ENCODE measurements at regions not wholly inside any gene's neighbourhood (a gene's known extent, or its start where the extent isn't known, plus 50 kb on each side); places are given as distances from the start of the nearest gene placed in this dataset.

DNA sequence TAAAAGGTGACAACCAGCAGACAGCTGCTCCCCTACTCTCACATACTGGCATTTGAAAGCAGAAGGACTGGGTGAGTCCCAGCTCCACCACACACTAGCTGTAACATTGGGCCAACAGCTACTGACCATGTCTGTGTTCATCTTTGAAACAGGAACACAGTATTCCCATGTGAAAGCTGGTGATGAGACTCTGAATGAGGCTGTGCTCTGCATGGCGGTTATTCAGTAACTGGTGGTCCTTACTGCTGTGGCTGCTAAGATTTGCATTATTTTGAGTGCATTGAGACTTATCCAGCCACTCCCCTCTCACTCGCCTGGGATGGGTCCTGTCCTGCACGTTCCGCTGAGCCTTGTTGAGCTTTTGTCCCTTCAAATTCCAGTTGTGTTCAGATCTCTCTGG, 342.9 kb downstream of the FOXL1 start:
- no peak for DNase-seq (ENCODE audit: low read depth in 4 of 4, low spot score in 2 of 4)

DNA sequence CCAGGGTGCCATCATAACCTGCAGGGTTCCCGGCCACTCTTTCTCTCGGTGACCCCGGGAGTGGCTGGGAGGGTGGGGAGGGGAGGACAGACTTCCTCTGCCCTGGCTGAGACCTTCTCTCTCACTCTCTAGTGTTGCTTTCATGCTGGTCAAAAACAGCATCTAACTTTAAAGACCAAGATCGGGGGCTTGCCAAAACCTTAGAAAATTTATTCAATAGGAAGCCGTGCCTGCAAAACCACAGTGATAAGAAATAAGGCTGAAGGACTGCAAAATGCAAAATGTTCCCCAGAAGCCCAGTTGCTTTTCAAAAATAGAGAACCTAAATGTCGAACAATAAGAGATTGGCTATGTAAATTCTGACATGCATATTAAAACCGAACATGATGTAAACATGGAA, 344.0 kb downstream of the FOXL1 start:
- no peak for DNase-seq (ENCODE audit: low read depth in 4 of 4, low spot score in 2 of 4)

DNA sequence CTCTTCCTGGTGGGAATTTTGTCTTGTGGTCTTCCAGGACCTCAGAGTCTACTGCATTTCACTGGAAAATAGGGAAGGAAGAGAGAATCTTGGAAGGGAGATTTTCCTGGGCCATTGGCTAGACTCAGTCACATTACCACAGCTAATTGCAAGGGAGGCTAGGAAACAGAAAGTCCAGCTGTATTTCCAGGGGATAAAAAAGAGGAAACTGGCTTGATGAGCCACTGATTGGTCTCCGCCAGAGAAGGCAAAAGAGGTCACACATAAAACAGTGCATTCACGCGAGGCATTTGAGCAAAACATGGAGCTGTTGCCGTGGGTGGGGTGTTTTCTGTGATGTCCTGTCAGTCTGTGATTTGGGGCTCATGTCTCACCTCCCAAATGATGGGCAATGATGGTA, 345.3 kb downstream of the FOXL1 start:
- DNase-seq (ENCODE audit: low read depth in 4 of 4, low spot score in 2 of 4): no peak

DNA sequence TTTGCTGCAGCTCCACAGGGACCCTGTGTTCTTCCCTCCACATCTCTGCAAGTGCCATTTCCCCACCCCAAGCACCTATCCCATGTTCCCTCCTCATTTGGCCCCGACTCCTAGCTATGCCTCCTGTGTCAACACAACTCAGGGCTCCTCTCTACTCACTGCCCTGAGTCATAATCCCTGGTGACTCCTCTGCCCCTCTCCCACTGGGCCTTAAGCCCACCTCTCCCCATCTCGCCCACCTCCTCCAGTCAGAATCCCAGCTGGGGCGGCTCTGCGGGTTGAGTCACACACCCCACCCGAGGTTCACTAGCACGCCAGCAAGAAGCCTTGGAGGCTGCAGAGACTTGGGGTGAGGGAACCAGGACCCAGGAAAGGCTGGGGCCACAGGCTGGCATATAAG, 346.2 kb downstream of the FOXL1 start:
- no peak for DNase-seq (ENCODE audit: low read depth in 4 of 4, low spot score in 2 of 4)

DNA sequence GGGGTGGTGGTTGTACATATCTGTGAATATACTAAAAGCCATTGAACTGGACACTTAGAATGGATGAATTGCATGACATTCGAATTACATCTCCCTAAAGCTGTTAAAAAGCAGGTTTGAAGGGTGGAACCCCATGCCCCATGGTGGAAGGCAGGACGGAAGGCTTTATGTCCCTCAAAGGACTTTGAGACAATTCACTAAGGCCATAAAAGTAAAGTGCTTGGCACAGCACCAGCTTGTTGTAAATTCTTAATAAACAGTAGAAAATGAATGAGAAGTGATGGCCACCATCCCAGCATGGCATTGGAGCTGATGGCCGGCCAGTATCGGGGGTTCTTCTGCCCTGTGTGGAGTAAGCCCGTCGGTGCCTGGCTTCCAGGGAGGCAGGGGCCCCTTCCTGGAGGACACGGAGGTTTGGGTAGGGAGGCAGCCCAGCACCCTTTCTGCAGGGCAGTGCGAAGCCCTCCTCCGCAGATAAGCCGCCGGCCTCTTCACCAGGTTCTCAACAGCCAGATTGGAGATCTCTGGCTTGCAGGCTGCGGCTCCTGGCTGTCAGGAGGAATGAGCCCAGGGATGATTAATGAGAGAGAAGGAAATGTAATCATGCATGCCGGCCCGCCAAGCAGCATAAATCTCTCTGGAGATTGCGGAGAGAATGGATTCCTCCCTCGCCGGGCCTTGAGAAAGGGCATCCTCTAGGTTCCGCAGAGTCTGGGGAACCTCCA, 346.9 kb downstream of the FOXL1 start:
- DNase-seq (ENCODE audit: low read depth in 4 of 4, low spot score in 2 of 4): peak in 2 of 4 donors; percentile 86 to 88

DNA sequence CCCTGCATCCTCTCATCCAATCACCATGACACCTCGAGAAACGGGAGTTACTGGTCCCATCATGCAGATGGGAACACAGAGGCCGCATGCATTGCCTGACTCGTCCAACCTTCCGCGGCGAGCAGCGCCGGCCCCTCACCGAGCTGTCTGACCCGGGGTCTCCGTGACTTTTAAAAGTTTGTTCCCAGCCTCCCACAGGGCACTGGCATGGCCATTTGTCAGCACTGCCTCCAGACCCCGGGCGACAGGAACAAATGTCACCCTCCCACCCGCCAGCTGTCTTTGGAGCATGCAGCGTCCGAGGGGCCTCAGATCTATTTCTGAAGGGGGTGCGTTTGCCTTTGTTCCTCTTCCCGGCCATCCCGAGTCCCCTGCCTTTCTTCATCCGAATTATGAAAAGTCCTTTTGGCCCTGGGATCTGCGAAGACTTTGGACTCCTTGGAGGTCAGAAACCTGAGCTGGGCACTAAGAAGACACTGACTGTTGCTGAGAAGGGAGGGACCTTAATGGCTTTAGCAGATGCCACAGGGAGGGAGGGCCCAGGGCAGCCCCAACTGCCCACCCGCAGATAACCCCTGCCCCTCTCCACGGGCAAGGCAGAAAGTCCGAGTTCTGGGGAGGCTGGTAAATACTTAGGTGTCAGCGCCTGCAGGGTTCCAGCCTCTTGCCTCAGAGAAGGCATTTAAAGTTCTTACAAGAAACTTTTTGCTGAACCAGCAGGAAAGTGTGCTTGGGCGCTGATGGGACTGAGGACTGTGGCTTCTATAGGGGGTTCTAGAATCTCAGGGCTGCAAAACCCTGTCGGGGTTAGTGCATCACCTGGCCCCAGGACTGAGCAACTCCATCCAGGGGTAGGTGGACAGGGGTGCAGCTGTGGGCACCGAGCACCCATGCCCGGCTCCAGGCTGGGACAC, 348.1 kb downstream of the FOXL1 start:
- no peak for DNase-seq (ENCODE audit: low read depth in 4 of 4, low spot score in 2 of 4)

DNA sequence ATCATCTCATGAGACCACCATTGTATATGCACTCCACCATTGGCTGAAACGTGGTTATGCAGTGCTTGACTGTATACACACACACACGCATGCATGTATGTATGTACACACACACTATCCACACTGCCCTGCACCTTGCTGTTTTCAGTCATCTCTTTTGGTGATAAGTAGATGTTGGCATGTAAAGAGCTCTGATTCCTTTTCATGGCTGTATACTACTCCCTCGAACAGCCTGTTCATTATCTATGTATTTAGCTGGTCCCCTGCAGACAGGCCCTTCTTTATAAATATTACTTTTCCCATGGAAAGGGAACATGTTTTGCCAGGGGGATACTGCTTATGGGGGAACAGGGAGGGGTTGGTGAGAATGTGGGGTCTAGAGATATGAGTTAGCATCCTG, 349.4 kb downstream of the FOXL1 start:
- DNase-seq (ENCODE audit: low read depth in 4 of 4, low spot score in 2 of 4): no peak

DNA sequence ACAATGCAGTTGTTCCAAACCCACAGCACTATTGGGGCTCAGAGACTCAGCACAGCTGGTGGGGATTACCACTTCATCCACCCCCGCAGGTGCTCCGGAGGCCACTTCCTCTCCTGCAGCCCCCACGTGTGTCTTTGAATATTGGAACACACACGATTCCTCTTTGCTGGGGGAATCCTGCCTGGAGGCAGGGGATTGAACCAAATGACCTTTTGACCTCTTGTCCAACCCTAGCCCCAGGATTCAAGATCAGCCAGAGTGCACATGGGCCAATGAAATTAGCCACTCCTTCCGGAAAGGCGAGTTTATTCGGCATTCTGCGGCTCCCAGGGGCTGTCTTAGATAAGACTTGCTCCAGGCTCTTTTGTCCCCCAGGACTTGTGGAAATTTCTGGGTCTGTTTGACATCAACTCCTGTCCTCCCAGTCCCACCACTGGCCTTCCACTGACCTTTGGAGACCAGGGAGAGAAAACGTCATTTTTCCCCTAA, 350.2 kb downstream of the FOXL1 start:
- no peak for DNase-seq (ENCODE audit: low read depth in 4 of 4, low spot score in 2 of 4)

DNA sequence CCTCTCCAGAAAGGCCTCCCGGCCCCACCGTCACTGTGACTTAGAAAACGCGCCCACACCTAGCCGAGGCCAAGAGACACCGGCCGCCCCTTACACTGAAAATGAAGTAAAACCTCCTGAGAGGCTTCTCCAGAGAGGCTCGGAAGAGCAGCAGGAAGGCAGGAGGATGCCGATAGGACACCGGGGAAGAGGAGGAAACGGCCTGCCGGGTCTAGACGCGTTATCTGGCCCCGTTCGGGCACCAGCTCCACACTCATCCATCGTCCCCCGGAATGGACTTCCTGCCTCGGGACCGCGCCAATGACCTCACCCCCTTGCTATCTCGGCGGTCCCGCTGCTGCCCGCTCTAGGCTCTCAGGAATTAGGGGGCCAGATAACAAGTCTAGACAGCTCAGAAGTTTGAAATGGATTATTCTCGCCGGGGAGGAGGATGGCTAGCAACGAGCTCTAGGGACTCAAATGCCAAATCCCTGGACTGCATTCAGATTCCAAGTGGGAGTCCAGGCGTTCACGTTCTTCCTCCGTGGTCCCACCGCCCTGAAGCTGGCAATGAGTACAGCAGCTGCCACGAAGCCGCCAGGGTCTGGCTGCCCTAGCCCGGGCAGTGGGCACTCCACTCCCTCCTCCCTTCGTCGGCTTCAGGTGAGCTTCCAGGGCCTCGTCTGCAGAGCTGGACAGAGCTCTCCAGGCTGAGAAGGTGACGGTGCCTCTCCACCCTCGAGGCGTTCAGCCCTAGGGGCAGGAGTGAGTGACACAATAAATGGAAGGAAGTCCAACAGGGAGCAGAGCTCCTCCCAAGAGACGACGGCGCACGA, 350.9 kb downstream of the FOXL1 start:
- no peak for DNase-seq (ENCODE audit: low read depth in 4 of 4, low spot score in 2 of 4)

DNA sequence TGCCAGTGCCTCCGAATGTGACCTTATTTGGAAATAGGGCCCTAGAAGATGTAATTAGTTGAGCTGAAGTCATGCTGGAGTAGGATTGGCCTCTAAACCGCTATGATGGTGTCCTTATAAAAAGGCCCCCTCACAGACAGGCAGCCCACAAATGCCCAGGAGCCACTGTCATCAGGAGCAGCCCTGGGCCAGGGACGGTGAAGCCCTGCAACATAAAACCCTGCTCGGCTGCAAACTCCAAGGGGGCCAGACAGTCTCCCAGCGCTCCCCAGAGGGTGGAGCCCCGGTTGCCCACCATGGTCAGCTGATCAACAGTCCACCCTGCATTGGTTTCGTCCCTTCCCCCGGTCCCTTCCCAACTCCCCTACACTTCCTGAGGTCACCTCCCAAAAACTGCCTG, 351.7 kb downstream of the FOXL1 start:
- no peak for DNase-seq (ENCODE audit: low read depth in 4 of 4, low spot score in 2 of 4)

DNA sequence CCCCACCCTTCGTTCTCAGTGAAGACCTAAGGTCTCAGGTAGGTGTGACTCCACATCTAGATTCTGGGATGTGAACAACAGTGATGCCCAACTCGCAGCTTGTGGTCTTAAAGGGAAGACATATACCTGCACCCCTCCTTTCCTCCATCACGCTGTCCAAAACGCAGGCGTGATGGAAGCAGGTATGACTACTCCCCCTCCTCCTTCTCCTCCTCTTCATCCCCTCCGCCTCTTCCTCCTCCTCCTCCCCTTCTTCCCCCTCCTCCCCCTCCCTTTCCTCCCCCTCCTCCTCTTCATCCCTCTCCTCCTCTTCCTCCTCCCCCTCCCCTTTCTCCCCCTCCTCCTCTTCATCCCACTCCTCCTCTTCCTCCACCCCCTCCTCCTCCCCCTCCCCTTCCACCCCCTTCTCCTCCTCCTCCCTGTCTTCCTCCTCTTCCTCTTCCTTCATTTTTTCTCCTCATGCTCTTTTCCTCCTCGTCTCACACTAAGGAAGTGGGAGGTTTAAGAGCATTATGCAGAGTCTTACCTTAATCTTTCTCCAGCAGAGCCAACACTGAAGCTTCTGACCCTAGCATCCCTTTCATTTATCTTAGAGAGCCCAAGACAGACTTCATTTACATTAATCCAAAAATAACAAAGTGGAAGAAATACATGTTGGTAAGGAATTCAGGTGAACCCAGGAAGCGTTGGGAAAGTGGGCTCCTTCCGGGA, 352.5 kb downstream of the FOXL1 start:
- no peak for DNase-seq (ENCODE audit: low read depth in 4 of 4, low spot score in 2 of 4)

DNA sequence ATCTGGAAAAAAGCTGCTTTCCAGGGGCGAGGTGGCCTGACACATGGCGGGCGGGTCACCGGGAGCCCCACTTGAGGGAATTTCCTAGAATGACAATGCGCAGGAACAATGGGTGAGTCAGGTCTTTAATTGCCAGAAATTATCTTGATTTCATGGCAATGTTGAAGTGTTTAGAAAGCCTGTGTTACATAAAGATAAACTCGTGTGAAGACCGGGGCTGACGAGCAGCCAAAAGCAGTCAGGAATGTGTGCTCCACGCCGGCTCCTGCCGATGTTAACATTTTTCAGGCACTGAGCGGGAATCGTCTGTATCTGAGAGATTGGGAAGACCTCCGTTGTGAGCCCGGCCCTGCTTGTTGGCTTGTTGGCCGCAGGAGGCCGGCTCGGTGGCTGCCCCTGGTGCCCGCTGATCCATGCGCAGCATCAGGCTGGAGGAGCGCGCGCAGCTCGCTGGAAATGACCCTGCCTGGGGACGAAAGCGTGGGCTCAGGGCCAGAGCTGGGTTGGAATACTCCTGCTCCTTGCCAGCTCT, 353.1 kb downstream of the FOXL1 start:
- DNase-seq (ENCODE audit: low read depth in 4 of 4, low spot score in 2 of 4): no peak

DNA sequence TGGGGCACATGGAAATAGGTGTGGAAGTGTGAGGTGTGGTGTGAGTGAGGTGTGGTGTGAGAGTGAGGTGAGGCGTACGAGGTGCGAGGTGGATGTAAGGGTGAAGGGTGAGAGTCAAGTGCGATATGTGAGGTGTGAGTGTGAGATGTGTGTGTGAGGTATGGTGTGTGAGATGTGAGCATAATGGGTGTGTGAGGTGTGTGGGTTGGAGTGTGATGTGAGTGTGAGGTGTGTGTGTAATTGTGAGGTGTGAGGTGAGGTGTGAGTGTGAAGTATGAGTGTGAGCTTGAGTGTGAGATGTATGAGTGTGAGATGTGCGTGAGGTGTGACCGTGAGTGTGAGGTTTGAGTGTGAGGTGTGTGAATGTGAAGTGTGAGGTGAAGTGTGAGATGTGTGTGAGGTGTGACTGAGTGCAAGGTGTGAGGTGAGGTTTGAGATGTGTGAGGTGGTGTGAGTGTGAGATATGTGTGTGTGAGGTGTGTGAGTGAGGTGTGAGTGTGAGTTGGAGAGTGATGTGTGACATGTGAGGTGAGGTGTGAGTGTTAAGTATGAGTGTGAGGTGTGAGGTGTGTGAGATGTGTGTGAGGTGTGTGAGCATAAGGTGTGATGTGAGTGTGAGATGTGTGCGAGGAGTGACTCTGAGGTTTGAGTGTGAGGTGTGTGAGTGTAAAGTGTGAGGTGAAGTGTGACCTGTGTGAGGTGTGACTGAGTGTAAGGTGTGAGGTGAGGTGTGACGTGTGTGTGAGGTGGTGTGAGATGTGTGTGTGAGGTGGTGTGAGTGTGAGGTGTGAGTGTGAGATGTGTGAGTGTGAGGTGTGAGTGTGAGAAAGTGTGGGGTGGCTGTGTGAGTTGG, 354.0 kb downstream of the FOXL1 start:
- no peak for DNase-seq (ENCODE audit: low read depth in 4 of 4, low spot score in 2 of 4)

DNA sequence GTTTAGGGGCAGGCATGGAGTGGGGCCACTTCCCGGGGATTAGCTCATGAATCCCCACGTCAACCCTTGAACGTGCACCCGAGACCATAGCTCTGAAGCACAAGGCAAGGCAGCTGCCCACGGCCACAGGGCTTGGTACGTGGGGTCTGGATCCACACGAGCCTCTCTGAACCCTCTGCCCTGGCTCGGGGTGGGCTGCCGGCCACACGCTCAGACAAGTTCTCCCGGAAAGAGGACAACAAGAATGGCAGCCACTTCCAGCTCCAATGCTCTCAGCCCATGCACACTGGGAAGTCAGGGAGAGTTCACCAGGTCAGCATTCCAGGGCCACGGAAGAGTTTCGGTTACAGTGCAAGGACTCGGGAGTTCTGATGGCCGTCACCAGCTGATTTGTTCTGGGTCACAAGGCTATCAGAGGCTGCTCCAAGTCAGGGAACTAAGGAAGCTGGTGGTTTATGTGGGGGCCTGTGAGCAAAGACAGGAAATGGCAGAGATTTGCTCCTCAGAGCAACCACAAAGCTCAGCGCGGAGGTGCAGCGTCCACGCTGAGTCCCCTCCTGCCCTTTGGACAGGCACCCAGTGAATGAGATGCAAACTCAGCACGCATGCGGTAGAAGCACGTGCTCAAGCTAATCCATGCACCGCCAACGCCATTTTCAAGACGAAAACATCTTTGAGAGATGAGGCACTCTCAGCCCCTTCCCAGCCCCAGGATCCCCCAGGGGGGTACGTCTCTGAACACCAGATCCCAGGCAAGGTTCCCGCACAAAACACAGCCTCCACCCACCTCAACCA, 356.4 kb downstream of the FOXL1 start:
- DNase-seq (ENCODE audit: low read depth in 4 of 4, low spot score in 2 of 4): no peak

DNA sequence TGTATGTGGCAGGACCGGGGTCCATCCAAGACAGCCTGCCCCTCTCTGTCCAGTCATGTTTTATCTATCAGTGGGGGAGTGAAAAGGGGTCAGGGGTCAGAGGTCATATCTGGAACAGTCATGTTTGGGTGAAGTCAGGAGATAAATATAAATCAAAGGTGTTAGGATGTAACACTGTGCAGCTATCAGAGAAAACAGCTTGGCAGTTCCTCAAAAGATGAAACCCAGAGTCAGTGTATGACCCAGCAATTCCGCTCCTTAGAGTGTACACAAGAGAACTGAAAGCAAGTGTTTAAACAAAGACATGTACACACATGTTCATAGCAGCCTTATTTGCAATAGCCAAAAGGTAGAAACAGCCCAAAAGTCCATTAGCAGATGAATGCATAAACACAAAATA, 361.3 kb downstream of the FOXL1 start:
- DNase-seq (ENCODE audit: low read depth in 4 of 4, low spot score in 2 of 4): no peak

DNA sequence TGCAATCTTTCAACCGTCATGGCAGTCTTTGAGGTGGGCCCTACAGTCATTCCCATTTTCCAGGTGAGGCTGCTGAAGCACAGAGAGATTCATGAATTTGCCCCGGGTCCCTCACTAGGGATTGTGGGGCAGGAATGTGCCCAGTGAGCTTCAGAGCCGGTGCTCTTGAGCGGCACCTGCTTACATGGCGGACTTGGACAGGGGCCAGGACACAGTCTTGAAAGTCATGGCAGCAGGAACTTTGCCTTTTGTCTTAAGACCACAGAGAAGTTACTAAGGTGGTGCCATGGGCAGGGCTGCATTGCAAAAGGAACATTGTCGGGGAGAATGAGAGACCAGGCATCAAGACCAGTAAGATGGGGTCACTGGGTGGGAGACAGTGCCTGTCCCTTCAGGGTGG, 363.4 kb downstream of the FOXL1 start:
- no peak for DNase-seq (ENCODE audit: low read depth in 4 of 4, low spot score in 2 of 4)

DNA sequence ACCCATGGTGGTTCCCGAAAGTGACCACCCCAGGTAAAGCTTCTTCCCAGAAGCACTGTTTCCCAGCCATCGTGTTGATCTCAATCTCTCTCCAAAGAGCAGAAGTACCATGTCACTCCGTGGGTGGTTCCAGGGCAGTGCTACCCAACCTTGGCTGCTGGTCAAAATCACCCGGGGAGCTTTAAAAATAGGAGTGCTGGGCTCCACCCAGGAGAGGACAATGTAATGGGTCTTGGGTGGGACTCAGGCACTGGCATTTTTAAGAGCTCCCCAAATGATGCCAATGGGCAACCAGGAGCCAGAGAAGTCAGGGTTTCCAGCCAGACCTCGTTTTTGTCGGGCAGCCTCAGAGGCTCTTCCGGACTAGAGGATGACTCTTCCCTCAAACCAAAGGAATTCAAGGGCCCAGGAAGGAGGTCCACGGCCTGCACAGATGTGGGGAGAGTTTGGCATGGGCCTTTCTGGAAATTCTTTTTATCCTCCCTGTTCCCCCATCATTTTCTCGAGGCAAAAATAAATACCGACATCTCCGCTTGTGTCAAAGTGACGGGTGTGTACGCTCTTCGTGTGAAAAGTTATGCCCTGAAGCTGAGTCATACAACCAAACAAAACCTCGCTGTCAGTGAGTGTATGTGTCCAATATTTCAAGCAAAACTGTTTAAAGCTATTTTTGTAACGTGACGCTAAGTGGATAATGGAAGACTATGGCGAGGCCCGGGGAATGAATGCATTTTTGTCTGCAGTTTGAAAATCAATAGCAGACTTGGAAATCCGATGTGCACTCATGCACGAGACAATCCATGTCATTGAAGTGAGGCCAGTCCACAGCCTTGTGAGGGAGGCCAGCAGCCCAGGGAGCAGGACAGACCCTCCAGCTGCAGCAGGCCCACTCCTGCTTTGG, 364.1 kb downstream of the FOXL1 start:
- DNase-seq (ENCODE audit: low read depth in 4 of 4, low spot score in 2 of 4): no peak

Data from left renal cortex interstitium (tissue), 4 donors.